Smooth muscle cell (in vitro differentiated cells): ENCODE measurements at regions not wholly inside any gene's neighbourhood (a gene's known extent, or its start where the extent isn't known, plus 50 kb on each side); places are given as distances from the start of the nearest gene placed in this dataset.

ENCODE experiments used
- DNase-seq: peaks from one replicate; lab custom pipeline; 2025; ENCODE audit not compliant: unreplicated experiment; lab: John Stamatoyannopoulos, UW
- H2AFZ ChIP-seq: fragments of 200-600 bp; sonication (generic); 2 replicates; pipeline ENCODE4 v1.6.0; 2016; ENCODE audit warnings: antibody characterized with exemption, low read depth, mild to moderate bottlenecking
- H3F3A ChIP-seq: fragments of 200-600 bp; sonication (generic); 2 replicates; pipeline ENCODE4 v1.6.0; 2017; ENCODE audit warnings: antibody characterized with exemption, low read depth
- H3K27ac ChIP-seq: fragments of 200-600 bp; sonication (generic); 2 replicates; pipeline ENCODE4 v1.5.1; 2016; ENCODE audit warnings: low read depth, mild to moderate bottlenecking
- H3K27me3 ChIP-seq: fragments of 200-600 bp; sonication (generic); 2 replicates; pipeline ENCODE4 v1.6.1; 2016; ENCODE audit warnings: low read depth, mild to moderate bottlenecking
- H3K36me3 ChIP-seq: fragments of 200-600 bp; sonication (generic); 2 replicates; pipeline ENCODE4 v1.5.1; 2016; ENCODE audit warnings: low read depth
- H3K4me1 ChIP-seq: fragments of 200-600 bp; sonication (generic); 2 replicates; pipeline ENCODE4 v1.5.1; 2016; ENCODE audit warnings: low read depth
- H3K4me2 ChIP-seq: fragments of 200-600 bp; sonication (generic); 2 replicates; pipeline ENCODE4 v1.6.0; 2016; ENCODE audit warnings: mild to moderate bottlenecking
- H3K4me3 ChIP-seq: fragments of 200-600 bp; sonication (generic); 2 replicates; pipeline ENCODE4 v1.5.1; 2016; ENCODE audit warnings: mild to moderate bottlenecking
- H3K79me2 ChIP-seq: fragments of 200-600 bp; sonication (generic); 2 replicates; pipeline ENCODE4 v1.6.0; 2016; ENCODE audit warnings: low read depth, mild to moderate bottlenecking
- H3K9ac ChIP-seq: fragments of 200-600 bp; sonication (generic); 2 replicates; pipeline ENCODE4 v1.6.0; 2016; ENCODE audit warnings: low read depth
- H3K9me3 ChIP-seq: fragments of 200-600 bp; sonication (generic); replicated peaks from 2 replicates; pipeline ENCODE4 v1.5.1; 2016; ENCODE audit warnings: low read depth
- H4K20me1 ChIP-seq: fragments of 200-600 bp; sonication (generic); 2 replicates; pipeline ENCODE4 v1.6.0; 2016; ENCODE audit warnings: low read depth
- WGBS: methylation state at CpG from one replicate; pipeline ENCODE4 v1.1.7; 2016; ENCODE audit warnings: low lambda C conversion rate; 5-methylcytosine and 5-hydroxymethylcytosine counted together
- TF ChIP-seq, protein P1 (sequence below): fragments of 200-600 bp; sonication (generic); IDR thresholded peaks from 2 replicates; pipeline ENCODE4 v1.5.1; 2017; ENCODE audit warnings: borderline replicate concordance, mild to moderate bottlenecking, antibody characterized with exemption; ENCODE audit not compliant: insufficient read depth, poor library complexity, severe bottlenecking

DNA sequence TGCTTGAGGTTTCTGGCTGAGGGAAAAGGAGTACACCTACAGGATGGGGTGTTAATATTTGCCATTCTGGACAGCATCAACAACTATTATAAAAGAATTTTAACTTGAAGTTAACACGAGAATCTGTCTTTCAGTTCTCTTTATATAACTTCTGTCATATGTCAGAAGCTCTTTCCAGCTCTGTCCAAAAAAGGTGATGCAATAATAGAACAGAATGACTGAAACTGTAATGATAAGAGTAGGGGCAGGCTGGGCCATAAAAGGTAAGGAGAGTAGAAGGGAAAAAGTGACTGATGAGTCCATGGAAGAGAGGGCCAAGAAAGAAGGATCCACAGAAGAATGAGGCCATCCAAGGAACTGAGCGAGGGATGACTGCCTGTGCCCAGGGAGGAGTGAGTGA lies 966.7 kb upstream of the FBXO33 start:
- no peak for DNase-seq
- no peak overlapping the region for H2AFZ ChIP-seq
- H3K9ac ChIP-seq: no peak overlapping the region
- H3K27me3 ChIP-seq: no peaks in the 10 kb centered on the region
- TF ChIP-seq, protein P1, sequence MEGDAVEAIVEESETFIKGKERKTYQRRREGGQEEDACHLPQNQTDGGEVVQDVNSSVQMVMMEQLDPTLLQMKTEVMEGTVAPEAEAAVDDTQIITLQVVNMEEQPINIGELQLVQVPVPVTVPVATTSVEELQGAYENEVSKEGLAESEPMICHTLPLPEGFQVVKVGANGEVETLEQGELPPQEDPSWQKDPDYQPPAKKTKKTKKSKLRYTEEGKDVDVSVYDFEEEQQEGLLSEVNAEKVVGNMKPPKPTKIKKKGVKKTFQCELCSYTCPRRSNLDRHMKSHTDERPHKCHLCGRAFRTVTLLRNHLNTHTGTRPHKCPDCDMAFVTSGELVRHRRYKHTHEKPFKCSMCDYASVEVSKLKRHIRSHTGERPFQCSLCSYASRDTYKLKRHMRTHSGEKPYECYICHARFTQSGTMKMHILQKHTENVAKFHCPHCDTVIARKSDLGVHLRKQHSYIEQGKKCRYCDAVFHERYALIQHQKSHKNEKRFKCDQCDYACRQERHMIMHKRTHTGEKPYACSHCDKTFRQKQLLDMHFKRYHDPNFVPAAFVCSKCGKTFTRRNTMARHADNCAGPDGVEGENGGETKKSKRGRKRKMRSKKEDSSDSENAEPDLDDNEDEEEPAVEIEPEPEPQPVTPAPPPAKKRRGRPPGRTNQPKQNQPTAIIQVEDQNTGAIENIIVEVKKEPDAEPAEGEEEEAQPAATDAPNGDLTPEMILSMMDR: no peak
- no peaks in the 10 kb centered on the region for H3F3A ChIP-seq
- H4K20me1 ChIP-seq: no peaks in the 10 kb centered on the region
- no peak overlapping the region for H3K4me3 ChIP-seq
- no peak overlapping the region for H3K27ac ChIP-seq
- WGBS: 92% methylated on average over 2 of the region's 2 CpGs
- H3K4me1 ChIP-seq: peaks cover 5% of the 10 kb centered on the region
- no peak overlapping the region for H3K4me2 ChIP-seq
- H3K36me3 ChIP-seq: no peaks in the 10 kb centered on the region
- H3K9me3 ChIP-seq: no peaks in the 10 kb centered on the region
- no peaks in the 10 kb centered on the region for H3K79me2 ChIP-seq

DNA sequence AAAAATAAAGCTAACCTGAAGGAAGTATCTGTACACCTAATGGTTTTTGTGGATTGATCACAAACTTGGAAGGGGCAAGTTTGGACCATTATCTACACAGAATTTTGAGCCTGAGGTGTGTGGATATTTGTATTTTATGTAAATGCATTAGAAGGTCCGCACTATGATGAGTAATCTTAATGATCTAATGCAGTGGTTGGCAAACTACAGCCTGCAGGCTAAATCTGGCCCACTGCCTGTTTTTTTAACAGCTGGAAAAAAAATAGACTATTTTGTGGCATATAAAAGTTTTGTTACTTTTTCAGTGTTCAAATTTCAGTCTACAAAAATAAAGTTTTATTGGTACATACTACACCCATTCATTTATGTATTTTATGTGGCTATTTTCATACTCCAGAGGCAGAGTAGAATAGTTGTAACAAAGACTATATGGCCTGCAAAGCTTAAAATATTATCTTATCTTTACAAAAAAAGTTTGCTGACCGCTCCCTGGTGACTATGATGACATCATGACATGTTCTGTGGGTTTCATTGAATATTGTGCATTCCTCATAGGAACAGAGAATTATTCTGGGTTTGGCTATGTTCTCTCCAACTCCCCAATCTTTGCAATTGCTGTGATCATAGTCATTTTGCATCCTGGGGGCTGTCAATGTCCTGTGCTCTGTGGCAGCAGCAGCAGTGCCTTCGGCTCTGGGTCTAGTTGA lies 962.6 kb upstream of the FBXO33 start:
- H3K36me3 ChIP-seq: no peaks in the 10 kb centered on the region
- H2AFZ ChIP-seq: no peak overlapping the region
- 40% methylated on average over 3 of the region's 3 CpGs for WGBS
- H3K9ac ChIP-seq: no peak overlapping the region
- no peaks in the 10 kb centered on the region for H3K9me3 ChIP-seq
- H3K27me3 ChIP-seq: no peaks in the 10 kb centered on the region
- no peak for DNase-seq
- H3K4me3 ChIP-seq: no peak overlapping the region
- H3K27ac ChIP-seq: peak overlapping the region; percentile 73
- peak overlapping the region; percentile 66 for H3K4me2 ChIP-seq
- no peaks in the 10 kb centered on the region for H3K79me2 ChIP-seq
- TF ChIP-seq, protein P1: no peak
- H3F3A ChIP-seq: no peaks in the 10 kb centered on the region
- H3K4me1 ChIP-seq: no peaks in the 10 kb centered on the region
- no peaks in the 10 kb centered on the region for H4K20me1 ChIP-seq

DNA sequence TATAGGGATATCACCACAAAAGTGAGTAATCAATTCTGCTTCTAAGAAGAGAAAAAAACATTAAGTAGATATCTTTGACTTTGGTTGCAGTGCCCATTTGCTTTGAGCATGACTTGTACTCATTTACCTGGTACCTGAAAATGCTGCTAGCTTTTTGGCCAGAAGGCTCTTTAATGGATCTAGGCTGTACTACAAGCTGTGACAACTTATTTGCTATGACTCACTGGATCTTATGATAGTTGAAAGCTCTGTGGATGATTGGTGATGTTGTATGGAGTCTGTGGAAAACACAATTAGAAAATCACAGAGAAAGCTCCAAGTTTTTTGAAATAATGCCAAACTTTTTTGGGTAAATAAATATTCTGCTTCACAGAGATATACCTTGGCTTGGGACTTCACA lies 960.9 kb upstream of the FBXO33 start:
- Histone ChIP-seq H3F3A (no peaks in the 10 kb centered on the region), H3K36me3 (no peaks in the 10 kb centered on the region), H3K4me1 (no peaks in the 10 kb centered on the region), H3K9me3 (no peaks in the 10 kb centered on the region), H3K27ac (no peak overlapping the region), H4K20me1 (no peaks in the 10 kb centered on the region), H3K27me3 (no peaks in the 10 kb centered on the region), H3K4me3 (no peak overlapping the region), H3K79me2 (no peaks in the 10 kb centered on the region), H2AFZ (no peak overlapping the region), H3K4me2 (no peak overlapping the region), H3K9ac (no peak overlapping the region)
- TF ChIP-seq, protein P1: no peak
- DNase-seq: no peak

DNA sequence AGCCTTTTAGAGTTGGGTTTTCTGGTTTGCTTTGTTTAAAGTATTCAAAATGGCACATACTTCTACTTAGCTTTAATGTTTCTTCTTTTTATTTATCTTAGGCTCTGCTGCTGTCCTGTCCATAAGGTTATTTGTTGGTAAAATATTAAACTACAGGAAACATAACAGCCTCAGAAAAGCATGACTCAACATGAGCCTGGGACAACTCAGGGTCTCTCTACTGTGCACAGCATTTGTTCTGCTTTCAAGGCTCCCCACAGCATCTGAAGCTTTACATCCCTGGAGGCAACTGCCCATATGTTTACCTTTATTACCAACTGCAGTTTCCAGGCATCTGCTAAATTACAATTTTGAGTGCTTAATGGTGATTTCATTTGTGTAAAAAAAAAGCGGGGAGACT lies 954.2 kb upstream of the FBXO33 start:
- TF ChIP-seq, protein P1: no peak
- Histone ChIP-seq H3K27me3 (no peaks in the 10 kb centered on the region), H3K36me3 (no peaks in the 10 kb centered on the region), H3K27ac (no peak overlapping the region), H4K20me1 (no peaks in the 10 kb centered on the region), H3F3A (no peaks in the 10 kb centered on the region), H2AFZ (no peak overlapping the region), H3K79me2 (no peaks in the 10 kb centered on the region), H3K4me2 (no peak overlapping the region), H3K4me1 (no peaks in the 10 kb centered on the region), H3K9me3 (no peaks in the 10 kb centered on the region), H3K4me3 (no peak overlapping the region), H3K9ac (no peak overlapping the region)
- DNase-seq: no peak
- 41% methylated on average over 1 of the region's 1 CpG for WGBS
